ENCODE measurements at regions not wholly inside any gene's neighbourhood (a gene's known extent, or its start where the extent isn't known, plus 50 kb on each side); places are given as distances from the start of the nearest gene placed in this dataset.

- H3K27ac ChIP-seq (ENCODE audit: extremely low read length, insufficient read depth, low read length): no peak overlapping the region
- H3K79me2 ChIP-seq (ENCODE audit: insufficient read depth, low read length): no peaks in the 10 kb centered on the region
- under 1% methylated on average over 5 of the region's 5 CpGs for WGBS (ENCODE audit: low lambda C conversion rate)
- ChIA-PET POLR2A (no interaction called here), CTCF (ENCODE audit: low intra/inter-chr PET ratio, low total read pairs) (no interaction called here)
- no peak for ATAC-seq
- H3K4me3 ChIP-seq (replicated peaks in 1 of 3; ENCODE audit: insufficient read depth in 1 of 3, low read depth in 2 of 3, low read length in 3 of 3): no peak overlapping the region
- DNase-seq (ENCODE audit: low spot score): no peak
- no peaks in the 10 kb centered on the region for H3K36me3 ChIP-seq (replicated peaks in 1 of 2; ENCODE audit: control insufficient read depth in 1 of 2, insufficient read depth in 2 of 2, low read length in 2 of 2)
- no peaks in the 10 kb centered on the region for H4K20me1 ChIP-seq (ENCODE audit: insufficient read depth, low read length)
- no peak overlapping the region for H2AFZ ChIP-seq (ENCODE audit: low read length)
- H3K4me2 ChIP-seq (ENCODE audit: low read depth, low read length): no peak overlapping the region
- TF ChIP-seq HIVEP1 (CRISPR knock-in tag; IDR thresholded peaks at IDR 0.05) (no peak), ZNF512B (CRISPR knock-in tag; IDR thresholded peaks at IDR 0.05; ENCODE audit: borderline replicate concordance) (no peak), HDAC6 (IDR thresholded peaks at IDR 0.05; ENCODE audit: low read depth, low read length) (no peak), ZNF274 (CRISPR knock-in tag; IDR thresholded peaks at IDR 0.05) (no peak), ZNF883 (CRISPR knock-in tag; IDR thresholded peaks at IDR 0.05; ENCODE audit: not compliant biosample characterization) (no peak), ZNF329 (CRISPR knock-in tag; IDR thresholded peaks at IDR 0.05; ENCODE audit: low read depth) (no peak), ZNF792 (CRISPR knock-in tag; IDR thresholded peaks at IDR 0.05) (no peak), NCOA2 (CRISPR knock-in tag; IDR thresholded peaks at IDR 0.05) (no peak), PRMT3 (CRISPR knock-in tag; IDR thresholded peaks at IDR 0.05; ENCODE audit: borderline replicate concordance, low read depth) (no peak), ZBTB34 (CRISPR knock-in tag; IDR thresholded peaks at IDR 0.05) (no peak), EED (CRISPR knock-in tag; IDR thresholded peaks at IDR 0.05) (no peak), TBP (CRISPR knock-in tag; IDR thresholded peaks at IDR 0.05) (no peak), ZNF816 (CRISPR knock-in tag; IDR thresholded peaks at IDR 0.05; ENCODE audit: borderline replicate concordance) (no peak), ESRRA (CRISPR knock-in tag; IDR thresholded peaks at IDR 0.05; ENCODE audit: low read depth) (no peak)
- intact Hi-C loops (cut with micrococcal nuclease; ENCODE audit: unreplicated experiment): no loop called here
- in situ Hi-C loops (cut with HindIII; ENCODE audit: extremely low pct_ligation_motif_present, low pct_unique_long_range_greater_than_20kb): no loop called here
- BruUV-seq (replicated peaks): no TSS peak
- H3K4me1 ChIP-seq (ENCODE audit: insufficient read depth, low read length): no peaks in the 10 kb centered on the region
- no peaks in the 10 kb centered on the region for H3K27me3 ChIP-seq (ENCODE audit: control insufficient read depth in 1 of 2, insufficient read depth in 2 of 2, low read length in 2 of 2)
- FAIRE-seq: no peak
- 0 out of 2 replicates have a peak, but pooled peaks cover 4% of the 10 kb centered on the region for H3K9me3 ChIP-seq (ENCODE audit: low read length)
- H3K9ac ChIP-seq (ENCODE audit: insufficient read depth, low read depth, low read length): no peak overlapping the region
Observed at GRCh38 chr16:65225488-65225887, 103.6 kb upstream of the CDH11 start.
